ENCODE measurements at regions not wholly inside any gene's neighbourhood (a gene's known extent, or its start where the extent isn't known, plus 50 kb on each side); places are given as distances from the start of the nearest gene placed in this dataset.
A peak's percentile ranks its signal among the peaks of the same experiment; 100 is the strongest.
"Not testable (repeated sequence)": the region's sequence is repeated elsewhere in the genome, so short reads cannot be mapped to it uniquely, and the experiment has no call there.

- no peak for DNase-seq
Measured at GRCh38 chr13:37986811-37987210, 117.2 kb upstream of the TRPC4 start.

GRCh38 chr13:37985281-37985680 is 115.7 kb upstream of the TRPC4 start:
- no peak for DNase-seq

- DNase-seq = peak in 1 of 2 experiments; percentile 0
Measured at GRCh38 chr13:37984357-37984756, 114.8 kb upstream of the TRPC4 start.

GRCh38 chr13:37981932-37982331 is 112.4 kb upstream of the TRPC4 start:
- DNase-seq = no peak

GRCh38 chr13:37978680-37979079 is 109.1 kb upstream of the TRPC4 start:
- no peak for DNase-seq

- DNase-seq = no peak
Measured at GRCh38 chr13:37968555-37968954, 99.0 kb upstream of the TRPC4 start.

- DNase-seq = no peak
Measured at GRCh38 chr13:37966266-37966665, 96.7 kb upstream of the TRPC4 start.

GRCh38 chr13:37960427-37960826 is 90.9 kb upstream of the TRPC4 start:
- peak in 1 of 2 experiments; percentile 4 for DNase-seq

- DNase-seq = peak in 1 of 2 experiments; percentile 22
Measured at GRCh38 chr13:37959284-37959683, 89.7 kb upstream of the TRPC4 start.

- no peak for DNase-seq
Measured at GRCh38 chr13:37956536-37956935, 87.0 kb upstream of the TRPC4 start.

- DNase-seq = not testable (repeated sequence)
Measured at GRCh38 chr13:37954597-37954996, 85.0 kb upstream of the TRPC4 start.

- peak in 1 of 2 experiments; percentile 32 for DNase-seq
Measured at GRCh38 chr13:37954191-37954590, 84.6 kb upstream of the TRPC4 start.

- no peak for DNase-seq
Measured at GRCh38 chr13:37953696-37954095, 84.1 kb upstream of the TRPC4 start.

GRCh38 chr13:37950016-37950415 is 80.4 kb upstream of the TRPC4 start:
- DNase-seq = no peak

- DNase-seq = no peak
Measured at GRCh38 chr13:37947419-37948140, 78.0 kb upstream of the TRPC4 start.

- no peak for DNase-seq
Measured at GRCh38 chr13:37945651-37946575, 76.3 kb upstream of the TRPC4 start.

- DNase-seq = no peak
Measured at GRCh38 chr13:37944869-37945442, 75.4 kb upstream of the TRPC4 start.

GRCh38 chr13:37944081-37944868 is 74.7 kb upstream of the TRPC4 start:
- DNase-seq = no peak

GRCh38 chr13:37942929-37943328 is 73.4 kb upstream of the TRPC4 start:
- no peak for DNase-seq

GRCh38 chr13:37934339-37935191 is 65.0 kb upstream of the TRPC4 start:
- no peak for DNase-seq

- DNase-seq = no peak
Measured at GRCh38 chr13:37929308-37929707, 59.7 kb upstream of the TRPC4 start.

GRCh38 chr13:37927561-37927960 is 58.0 kb upstream of the TRPC4 start:
- DNase-seq = no peak

Data from NCI-H524 (cell line).